ENCODE measurements at regions not wholly inside any gene's neighbourhood (a gene's known extent, or its start where the extent isn't known, plus 50 kb on each side); places are given as distances from the start of the nearest gene placed in this dataset.
"Not testable (repeated sequence)": the region's sequence is repeated elsewhere in the genome, so short reads cannot be mapped to it uniquely, and the experiment has no call there.

- Mint-ChIP-seq H3K36me3 (no peaks in the 10 kb centered on the region), H3K9me3 (peaks cover 0 to 7% (median 4%) of the 10 kb centered on the region in 7 donors), H3K4me3 (no peak overlapping the region), H3K4me1 (no peaks in the 10 kb centered on the region), H3K27ac (no peak overlapping the region), H3K27me3 (no peaks in the 10 kb centered on the region)
- ATAC-seq (ENCODE audit: low read depth in 2 of 2) (no peak), DNase-seq (no peak)
Measured at GRCh38 chr2:83224591-83225200, 1234.4 kb downstream of the SUCLG1 start.

- Mint-ChIP-seq H3K4me1 (no peaks in the 10 kb centered on the region), H3K27ac (no peak overlapping the region), H3K27me3 (no peaks in the 10 kb centered on the region), H3K9me3 (peaks cover 0 to 8% (median 1%) of the 10 kb centered on the region in 7 donors), H3K36me3 (no peaks in the 10 kb centered on the region), H3K4me3 (peak overlapping the region in 1 of 8 donors; percentile 37)
- no peak for DNase-seq
- ATAC-seq (ENCODE audit: low read depth in 2 of 2): no peak
Measured at GRCh38 chr2:83221258-83221657, 1237.8 kb downstream of the SUCLG1 start.

- Mint-ChIP-seq H3K27me3 (no peaks in the 10 kb centered on the region), H3K27ac (no peak overlapping the region), H3K9me3 (peaks cover 0 to 9% (median 2%) of the 10 kb centered on the region in 7 donors), H3K36me3 (no peaks in the 10 kb centered on the region), H3K4me1 (no peaks in the 10 kb centered on the region), H3K4me3 (no peak overlapping the region)
- no peak for ATAC-seq (ENCODE audit: low read depth in 2 of 2)
- DNase-seq: no peak
Measured at GRCh38 chr2:83217854-83218253, 1241.2 kb downstream of the SUCLG1 start.

GRCh38 chr2:83196225-83196624 is 1262.9 kb downstream of the SUCLG1 start:
- Mint-ChIP-seq H3K27ac (no peak overlapping the region), H3K36me3 (no peaks in the 10 kb centered on the region), H3K27me3 (no peaks in the 10 kb centered on the region), H3K4me1 (no peaks in the 10 kb centered on the region), H3K9me3 (peaks cover 0 to 3% (median 0%) of the 10 kb centered on the region in 7 donors), H3K4me3 (no peak overlapping the region)
- DNase-seq (no peak), ATAC-seq (ENCODE audit: low read depth in 2 of 2) (no peak)

- Mint-ChIP-seq H3K36me3 (no peaks in the 10 kb centered on the region), H3K27me3 (no peaks in the 10 kb centered on the region), H3K9me3 (peaks cover 0 to 4% (median 0%) of the 10 kb centered on the region in 7 donors), H3K27ac (no peak overlapping the region), H3K4me1 (no peaks in the 10 kb centered on the region), H3K4me3 (no peak overlapping the region)
- ATAC-seq (ENCODE audit: low read depth in 2 of 2) (no peak), DNase-seq (no peak)
Measured at GRCh38 chr2:83191316-83191715, 1267.8 kb downstream of the SUCLG1 start.

- H3K27me3 Mint-ChIP-seq: no peaks in the 10 kb centered on the region
- DNase-seq: no peak
- ATAC-seq (ENCODE audit: low read depth in 2 of 2): no peak
- H3K4me3 Mint-ChIP-seq: no peak overlapping the region
- H3K36me3 Mint-ChIP-seq: no peaks in the 10 kb centered on the region
- H3K27ac Mint-ChIP-seq: no peak overlapping the region
- no peaks in the 10 kb centered on the region for H3K4me1 Mint-ChIP-seq
- H3K9me3 Mint-ChIP-seq: peaks cover 0 to 4% (median 2%) of the 10 kb centered on the region in 7 donors
Measured at GRCh38 chr2:83186105-83186760, 1272.8 kb downstream of the SUCLG1 start.

GRCh38 chr2:83180862-83181530 is 1278.1 kb downstream of the SUCLG1 start:
- H3K9me3 Mint-ChIP-seq; H3K4me1 Mint-ChIP-seq; ATAC-seq (ENCODE audit: low read depth in 2 of 2); H3K4me3 Mint-ChIP-seq; H3K36me3 Mint-ChIP-seq; H3K27me3 Mint-ChIP-seq; DNase-seq; H3K27ac Mint-ChIP-seq: not testable (repeated sequence)

GRCh38 chr2:83176539-83176938 is 1282.5 kb downstream of the SUCLG1 start:
- H3K27ac Mint-ChIP-seq: no peak overlapping the region
- H3K36me3 Mint-ChIP-seq: no peaks in the 10 kb centered on the region
- no peak overlapping the region for H3K4me3 Mint-ChIP-seq
- H3K9me3 Mint-ChIP-seq: peaks cover 0 to 6% (median 0%) of the 10 kb centered on the region in 7 donors
- no peaks in the 10 kb centered on the region for H3K27me3 Mint-ChIP-seq
- H3K4me1 Mint-ChIP-seq: no peaks in the 10 kb centered on the region
- ATAC-seq (ENCODE audit: low read depth in 2 of 2): no peak
- DNase-seq: no peak

- Mint-ChIP-seq H3K27me3 (no peaks in the 10 kb centered on the region), H3K4me1 (no peaks in the 10 kb centered on the region), H3K27ac (no peak overlapping the region), H3K9me3 (peaks cover 0 to 5% (median 0%) of the 10 kb centered on the region in 7 donors), H3K36me3 (no peaks in the 10 kb centered on the region), H3K4me3 (no peak overlapping the region)
- no peak for ATAC-seq (ENCODE audit: low read depth in 2 of 2)
- DNase-seq: no peak
Measured at GRCh38 chr2:83172841-83173240, 1286.2 kb downstream of the SUCLG1 start.

- no peak overlapping the region for H3K27ac Mint-ChIP-seq
- ATAC-seq (ENCODE audit: low read depth in 2 of 2) (no peak), DNase-seq (no peak)
- peaks cover 0 to 9% (median 2%) of the 10 kb centered on the region in 7 donors for H3K9me3 Mint-ChIP-seq
- H3K4me3 Mint-ChIP-seq: no peak overlapping the region
- H3K4me1 Mint-ChIP-seq: no peaks in the 10 kb centered on the region
- no peaks in the 10 kb centered on the region for H3K36me3 Mint-ChIP-seq
- no peaks in the 10 kb centered on the region for H3K27me3 Mint-ChIP-seq
Measured at GRCh38 chr2:83168377-83168776, 1290.7 kb downstream of the SUCLG1 start.

- H3K4me3 Mint-ChIP-seq: no peak overlapping the region
- ATAC-seq (ENCODE audit: low read depth in 2 of 2): no peak
- H3K36me3 Mint-ChIP-seq: no peaks in the 10 kb centered on the region
- peaks cover 0 to 15% (median 3%) of the 10 kb centered on the region in 7 donors for H3K9me3 Mint-ChIP-seq
- H3K4me1 Mint-ChIP-seq: no peaks in the 10 kb centered on the region
- H3K27me3 Mint-ChIP-seq: no peaks in the 10 kb centered on the region
- DNase-seq: no peak
- H3K27ac Mint-ChIP-seq: no peak overlapping the region
Measured at GRCh38 chr2:83162421-83162820, 1296.7 kb downstream of the SUCLG1 start.

GRCh38 chr2:83160571-83160970 is 1298.5 kb downstream of the SUCLG1 start:
- DNase-seq: no peak
- no peaks in the 10 kb centered on the region for H3K27me3 Mint-ChIP-seq
- no peaks in the 10 kb centered on the region for H3K4me1 Mint-ChIP-seq
- ATAC-seq (ENCODE audit: low read depth in 2 of 2): no peak
- no peak overlapping the region for H3K4me3 Mint-ChIP-seq
- H3K36me3 Mint-ChIP-seq: no peaks in the 10 kb centered on the region
- H3K9me3 Mint-ChIP-seq: peaks cover 1 to 23% (median 4%) of the 10 kb centered on the region in 7 donors
- H3K27ac Mint-ChIP-seq: no peak overlapping the region

GRCh38 chr2:83155826-83156225 is 1303.3 kb downstream of the SUCLG1 start:
- H3K27ac Mint-ChIP-seq: no peak overlapping the region

GRCh38 chr2:83143946-83144345 is 1315.1 kb downstream of the SUCLG1 start:
- DNase-seq (no peak), ATAC-seq (ENCODE audit: low read depth in 2 of 2) (no peak)
- no peaks in the 10 kb centered on the region for H3K27me3 Mint-ChIP-seq
- no peak overlapping the region for H3K27ac Mint-ChIP-seq
- H3K4me1 Mint-ChIP-seq: no peaks in the 10 kb centered on the region
- no peaks in the 10 kb centered on the region for H3K36me3 Mint-ChIP-seq
- H3K4me3 Mint-ChIP-seq: no peak overlapping the region
- H3K9me3 Mint-ChIP-seq: peaks cover 2 to 18% (median 4%) of the 10 kb centered on the region in 7 donors

More at GRCh38 chr2:83155826-83156225, 1303.3 kb downstream of the SUCLG1 start:
- Mint-ChIP-seq H3K9me3 (peaks cover 2 to 15% (median 5%) of the 10 kb centered on the region in 7 donors), H3K36me3 (no peaks in the 10 kb centered on the region), H3K4me1 (no peaks in the 10 kb centered on the region), H3K27me3 (no peaks in the 10 kb centered on the region), H3K4me3 (no peak overlapping the region)
- DNase-seq (no peak), ATAC-seq (ENCODE audit: low read depth in 2 of 2) (no peak)

All from naive B cell (primary cell).